ENCODE measurements at regions not wholly inside any gene's neighbourhood (a gene's known extent, or its start where the extent isn't known, plus 50 kb on each side); places are given as distances from the start of the nearest gene placed in this dataset.
"Not testable (repeated sequence)": the region's sequence is repeated elsewhere in the genome, so short reads cannot be mapped to it uniquely, and the experiment has no call there.

DNA sequence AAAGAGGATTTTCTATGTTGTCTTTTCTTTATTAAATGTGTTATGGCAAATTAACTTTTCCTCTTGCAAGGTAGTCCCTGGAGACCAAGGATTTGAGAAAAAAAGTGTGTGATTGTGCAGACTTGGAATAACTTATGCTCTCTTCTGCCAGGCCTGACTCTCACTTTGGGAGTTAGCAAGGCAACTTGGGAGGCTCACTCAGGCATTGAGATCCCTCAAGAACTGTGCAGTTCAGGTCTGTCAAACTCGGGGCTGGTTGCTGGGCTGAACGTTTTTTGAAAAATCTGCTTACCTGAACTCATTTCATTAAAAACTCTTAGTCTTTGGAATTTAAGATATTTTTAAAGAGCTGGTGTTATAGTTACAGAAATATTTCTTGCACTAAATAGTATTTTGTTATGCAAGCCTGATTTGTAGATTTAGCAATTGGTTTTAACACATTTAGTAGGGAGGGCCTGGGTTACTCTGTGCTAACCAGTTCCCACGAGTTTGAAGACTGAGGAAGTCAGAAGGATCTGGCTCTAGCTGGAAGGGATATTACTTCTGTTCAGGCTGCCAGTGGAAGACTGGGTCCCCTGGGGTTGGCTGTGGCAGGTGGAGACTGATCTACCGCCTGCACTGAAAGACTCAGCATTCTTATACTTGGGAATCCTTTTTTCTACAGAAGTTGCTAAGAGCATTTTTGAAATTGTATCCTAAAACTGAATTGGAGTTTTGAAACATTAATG lies 150.4 kb upstream of the PCSK5 start:
- DNase-seq (ENCODE audit: low read depth, low spot score), result no peak

- no peak for DNase-seq (ENCODE audit: low read depth, low spot score)
Observed at GRCh38 chr9:75743855-75744254, 146.6 kb upstream of the PCSK5 start.

DNA sequence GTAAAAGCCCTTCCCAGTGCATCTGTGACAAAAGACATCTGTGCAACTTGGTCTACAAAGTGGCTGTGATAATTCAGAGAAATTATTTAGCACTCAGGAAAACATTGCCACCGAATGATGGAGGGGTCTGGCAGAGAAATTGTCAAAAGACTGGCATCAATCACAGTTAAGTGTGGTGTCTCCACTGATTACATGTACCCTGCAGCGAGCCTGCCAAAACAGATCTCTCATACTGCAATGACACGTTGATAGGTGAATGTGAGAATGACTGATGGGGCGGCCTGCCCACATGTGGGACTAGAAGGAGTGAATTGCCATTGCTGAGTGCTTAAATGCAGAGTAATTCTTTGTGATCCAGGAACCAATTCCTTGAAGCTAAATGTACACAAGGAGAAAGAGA lies 136.4 kb upstream of the PCSK5 start:
- DNase-seq (ENCODE audit: low read depth, low spot score), result no peak

DNA sequence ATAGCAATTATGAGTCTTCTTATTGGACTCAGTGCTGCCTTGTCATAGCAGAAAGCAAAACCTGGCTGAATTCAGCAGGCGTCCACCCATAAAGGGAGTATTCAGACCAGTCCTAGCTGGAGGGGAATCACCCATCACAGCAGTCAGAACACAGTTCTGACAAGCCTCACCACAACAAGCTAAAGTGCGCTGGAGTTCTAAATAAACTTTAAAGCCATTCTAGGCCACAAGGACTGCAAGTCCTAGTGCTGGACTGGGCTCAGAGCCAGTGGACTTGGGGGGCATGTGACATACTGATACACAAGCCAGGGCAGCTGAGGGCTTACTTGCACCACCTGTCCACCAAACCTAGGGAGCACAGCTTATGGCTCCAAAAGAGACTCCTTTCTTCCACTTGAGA lies 115.3 kb upstream of the PCSK5 start:
- DNase-seq (ENCODE audit: low read depth, low spot score), result no peak

- DNase-seq (ENCODE audit: low read depth, low spot score), result no peak
Observed at GRCh38 chr9:75775966-75776691, 114.3 kb upstream of the PCSK5 start.

GRCh38 chr9:75780185-75780584 lies 110.3 kb upstream of the PCSK5 start:
- DNase-seq (ENCODE audit: low read depth, low spot score), result no peak

DNA sequence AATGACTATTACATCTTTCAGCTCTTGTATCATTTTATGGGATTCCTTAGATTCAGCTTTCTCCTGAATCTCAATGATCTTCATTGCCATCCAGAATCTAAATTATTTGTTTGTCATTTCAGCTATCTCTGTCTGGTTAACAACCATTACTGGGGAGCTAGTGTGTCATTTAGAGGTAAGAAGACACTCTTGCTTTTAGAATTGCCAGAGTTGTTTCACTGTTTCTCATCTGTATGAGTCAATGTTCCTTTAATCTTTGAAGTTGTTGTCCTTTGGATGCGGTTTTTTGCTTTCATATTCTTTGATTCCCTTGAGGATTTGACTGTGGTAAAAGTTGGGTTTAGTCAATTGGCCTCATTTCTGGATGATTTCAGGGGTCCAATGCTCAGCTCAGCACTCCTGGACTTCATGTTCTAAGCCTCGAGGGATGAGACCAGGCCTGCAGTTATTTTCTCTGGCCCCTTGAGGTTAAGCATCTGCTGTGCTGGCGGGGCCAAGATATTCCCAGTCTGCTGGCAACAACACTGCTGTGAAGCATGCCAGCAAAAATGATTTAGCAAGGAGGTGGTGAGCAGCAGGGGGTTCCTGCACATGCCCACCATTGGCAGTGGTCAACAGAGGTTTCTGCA lies 102.4 kb upstream of the PCSK5 start:
- no peak for DNase-seq (ENCODE audit: low read depth, low spot score)

DNA sequence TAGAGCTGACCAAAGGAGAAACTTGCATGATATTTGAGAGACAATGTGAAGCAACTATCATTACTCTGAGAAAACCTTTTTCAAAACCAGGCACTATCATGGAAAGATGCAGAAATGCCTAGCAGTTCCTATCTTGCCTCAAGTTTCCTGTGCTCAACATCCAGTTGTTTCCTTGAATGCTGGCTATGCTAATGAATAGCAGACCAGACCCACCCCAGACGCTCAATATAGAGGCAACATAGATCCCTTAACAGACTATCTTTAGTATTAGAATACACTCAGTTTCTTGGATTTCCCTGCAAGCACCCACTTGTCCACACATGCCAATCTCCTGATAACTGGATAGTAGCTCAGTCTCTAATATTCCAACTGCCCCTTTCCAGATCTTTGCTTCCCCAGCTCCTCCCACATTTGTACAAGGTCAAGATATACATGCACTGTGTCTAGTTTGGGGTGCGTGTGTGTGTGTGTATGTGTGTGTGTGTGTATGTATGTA lies 93.3 kb upstream of the PCSK5 start:
- DNase-seq (ENCODE audit: low read depth, low spot score), result no peak

DNA sequence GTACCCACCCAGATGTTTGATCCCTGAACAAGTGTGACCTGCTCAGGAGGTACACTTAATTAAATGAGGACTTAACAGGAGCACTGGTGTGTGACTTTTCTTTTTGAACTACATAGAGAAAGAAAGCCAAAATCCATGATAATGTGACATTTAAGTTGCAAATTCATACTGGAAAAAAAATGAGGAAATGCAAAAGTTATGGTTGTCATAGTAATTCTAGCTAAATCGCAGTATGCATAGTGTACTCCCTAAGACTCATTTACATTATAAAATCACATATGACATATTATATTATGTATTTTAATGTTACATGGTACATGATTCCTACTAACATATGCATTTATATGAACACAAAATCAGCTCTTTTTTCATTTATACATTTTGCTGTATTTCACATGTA lies 92.0 kb upstream of the PCSK5 start:
- DNase-seq (ENCODE audit: low read depth, low spot score), result no peak

GRCh38 chr9:75803130-75803529 lies 87.3 kb upstream of the PCSK5 start:
- no peak for DNase-seq (ENCODE audit: low read depth, low spot score)

DNA sequence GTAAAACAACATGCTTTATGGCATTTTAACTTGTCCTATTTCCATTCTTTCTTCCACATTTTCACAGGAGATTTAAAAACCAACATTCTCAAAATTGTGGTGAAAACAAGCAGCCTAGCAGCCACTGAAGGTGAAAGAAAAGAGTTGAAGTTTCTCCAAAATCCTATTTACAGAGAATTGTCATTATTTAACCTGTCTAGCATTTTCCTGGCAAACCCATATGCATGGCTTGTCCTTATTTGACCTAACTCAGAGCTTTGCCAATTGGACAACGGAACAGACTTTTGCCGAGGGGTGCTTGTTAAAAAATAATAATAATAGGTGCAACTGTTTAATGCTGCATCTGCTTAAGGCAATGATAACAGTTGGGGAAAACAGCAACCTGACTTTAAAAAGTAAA lies 80.4 kb upstream of the PCSK5 start:
- DNase-seq (ENCODE audit: low read depth, low spot score), result no peak

DNA sequence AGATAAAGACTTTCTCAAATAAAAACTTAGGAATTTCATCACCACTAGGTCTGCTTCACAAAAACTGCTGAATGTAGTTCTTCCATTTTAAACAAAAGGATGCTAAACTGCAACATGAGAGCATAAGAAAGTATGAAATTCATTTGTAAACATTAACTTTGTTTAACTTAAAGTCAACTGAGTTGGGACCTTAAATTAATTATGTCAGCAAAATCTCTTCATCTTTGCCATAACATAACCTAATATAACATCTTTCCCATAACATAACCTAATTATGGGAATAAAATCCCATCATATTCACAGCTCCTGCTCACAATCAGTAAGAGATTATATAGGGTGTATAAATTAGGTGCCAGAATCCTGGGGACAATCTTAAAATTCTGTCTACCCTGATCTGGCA lies 78.8 kb upstream of the PCSK5 start:
- no peak for DNase-seq (ENCODE audit: low read depth, low spot score)

GRCh38 chr9:75812141-75812540 lies 78.3 kb upstream of the PCSK5 start:
- DNase-seq (ENCODE audit: low read depth, low spot score), result no peak

- DNase-seq (ENCODE audit: low read depth, low spot score), result no peak
Observed at GRCh38 chr9:75814667-75815066, 75.8 kb upstream of the PCSK5 start.

GRCh38 chr9:75820471-75821115 lies 69.9 kb upstream of the PCSK5 start:
- not testable (repeated sequence) for DNase-seq (ENCODE audit: low read depth, low spot score)

- no peak for DNase-seq (ENCODE audit: low read depth, low spot score)
Observed at GRCh38 chr9:75823151-75823550, 67.3 kb upstream of the PCSK5 start.

GRCh38 chr9:75824816-75825568 lies 65.5 kb upstream of the PCSK5 start:
- no peak for DNase-seq (ENCODE audit: low read depth, low spot score)

- DNase-seq (ENCODE audit: low read depth, low spot score), result no peak
Observed at GRCh38 chr9:75826314-75826713, 64.2 kb upstream of the PCSK5 start.

DNA sequence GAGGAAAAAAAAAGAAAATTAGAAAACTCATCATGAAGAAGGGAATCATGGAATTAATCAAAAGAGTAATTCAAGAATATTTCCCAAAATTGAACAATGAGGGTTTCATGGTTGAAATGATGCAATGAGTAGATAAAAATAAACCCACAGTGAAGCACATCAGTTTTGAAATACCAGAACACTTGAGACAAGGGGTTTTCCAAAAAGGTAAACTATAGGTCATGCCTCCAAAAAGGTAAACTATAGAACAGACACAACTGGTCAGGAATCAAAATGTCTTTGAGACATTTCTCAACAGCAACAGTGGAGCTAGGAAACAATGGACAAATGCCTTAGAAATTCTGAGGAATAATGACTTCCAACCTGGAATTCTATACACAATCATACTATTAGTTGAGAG lies 60.2 kb upstream of the PCSK5 start:
- DNase-seq (ENCODE audit: low read depth, low spot score), result no peak

DNA sequence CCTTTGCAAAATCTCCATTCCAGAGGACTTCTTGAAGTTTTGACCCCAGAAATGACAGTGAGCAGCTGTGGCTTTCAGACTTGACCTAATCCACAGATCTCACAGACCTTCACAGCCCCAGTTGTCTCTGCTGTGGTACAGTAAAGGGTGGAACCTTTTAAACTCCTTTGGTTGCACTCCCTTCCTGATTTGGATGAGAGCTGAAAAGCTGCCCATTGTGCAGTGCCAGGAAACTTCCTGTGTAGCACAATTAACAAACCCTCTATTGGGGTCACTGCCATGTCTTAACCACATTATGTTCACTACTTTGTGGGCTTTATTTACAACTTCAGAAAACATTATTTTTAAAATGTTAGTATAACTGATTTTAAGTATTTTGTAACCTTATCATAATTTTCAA lies 56.7 kb upstream of the PCSK5 start:
- DNase-seq (ENCODE audit: low read depth, low spot score), result no peak

DNA sequence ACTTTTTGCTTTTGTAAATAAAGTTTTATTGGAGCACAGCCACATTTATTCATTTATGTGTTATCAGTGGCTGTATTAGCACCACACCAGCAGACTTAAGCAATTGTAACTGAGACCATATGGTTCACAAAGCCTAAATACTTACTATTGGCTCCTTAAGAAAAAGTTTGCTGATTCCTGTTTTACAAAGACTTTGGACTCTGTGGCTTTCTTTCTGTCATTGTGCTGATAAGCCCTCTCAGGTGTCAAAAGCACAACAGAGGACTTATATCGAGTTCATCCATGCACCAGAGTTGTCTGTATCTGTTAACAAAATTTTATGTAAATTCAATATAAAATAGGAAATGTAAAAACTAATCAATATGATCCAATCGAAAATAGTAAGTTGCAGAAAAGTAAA lies 55.6 kb upstream of the PCSK5 start:
- no peak for DNase-seq (ENCODE audit: low read depth, low spot score)

Data from pulmonary artery endothelial cell (primary cell).